Progenitor cell of endocrine pancreas (in vitro differentiated cells): ENCODE measurements at regions not wholly inside any gene's neighbourhood (a gene's known extent, or its start where the extent isn't known, plus 50 kb on each side); places are given as distances from the start of the nearest gene placed in this dataset.
A peak's percentile ranks its signal among the peaks of the same experiment; 100 is the strongest.

Source experiments
- DNase-seq: peaks from one replicate; pipeline ENCODE4 v3.0.0; 2021; ENCODE audit warnings: low spot score; ENCODE audit not compliant: unreplicated experiment
- H3K27ac Mint-ChIP-seq: 2 replicates; pipeline ENCODE4 v1.8.0; 2021; ENCODE audit warnings: mild to moderate bottlenecking, moderate library complexity, mixed read lengths
- H3K27me3 Mint-ChIP-seq: 2 replicates; pipeline ENCODE4 v1.8.0; 2021; ENCODE audit warnings: mixed read lengths
- H3K36me3 Mint-ChIP-seq: 2 replicates; pipeline ENCODE4 v1.8.0; 2022; ENCODE audit warnings: mixed read lengths; ENCODE audit not compliant: insufficient read depth
- H3K4me1 Mint-ChIP-seq: 2 replicates; pipeline ENCODE4 v1.8.0; 2021; ENCODE audit warnings: low read depth, mixed read lengths
- H3K4me3 Mint-ChIP-seq: 2 replicates; pipeline ENCODE4 v1.8.0; 2021; ENCODE audit warnings: low read depth, mild to moderate bottlenecking, moderate library complexity, mixed read lengths
- H3K9me3 Mint-ChIP-seq: 2 replicates; pipeline ENCODE4 v1.8.0; 2021; ENCODE audit warnings: low read depth, mixed read lengths
- TF ChIP-seq, protein P1 (sequence below): fragments of 200-600 bp; sonication (generic); IDR thresholded peaks from one replicate; pipeline ENCODE4 v1.5.0; 2021; ENCODE audit warnings: antibody characterized with exemption, mild to moderate bottlenecking; ENCODE audit not compliant: unreplicated experiment

- Mint-ChIP-seq H3K27me3 (peaks cover 56% of the 10 kb centered on the region), H3K36me3 (no peaks in the 10 kb centered on the region), H3K4me3 (no peak overlapping the region), H3K27ac (no peak overlapping the region), H3K4me1 (peaks cover 6% of the 10 kb centered on the region), H3K9me3 (no peaks in the 10 kb centered on the region)
- no peak for DNase-seq
- TF ChIP-seq, protein P1, sequence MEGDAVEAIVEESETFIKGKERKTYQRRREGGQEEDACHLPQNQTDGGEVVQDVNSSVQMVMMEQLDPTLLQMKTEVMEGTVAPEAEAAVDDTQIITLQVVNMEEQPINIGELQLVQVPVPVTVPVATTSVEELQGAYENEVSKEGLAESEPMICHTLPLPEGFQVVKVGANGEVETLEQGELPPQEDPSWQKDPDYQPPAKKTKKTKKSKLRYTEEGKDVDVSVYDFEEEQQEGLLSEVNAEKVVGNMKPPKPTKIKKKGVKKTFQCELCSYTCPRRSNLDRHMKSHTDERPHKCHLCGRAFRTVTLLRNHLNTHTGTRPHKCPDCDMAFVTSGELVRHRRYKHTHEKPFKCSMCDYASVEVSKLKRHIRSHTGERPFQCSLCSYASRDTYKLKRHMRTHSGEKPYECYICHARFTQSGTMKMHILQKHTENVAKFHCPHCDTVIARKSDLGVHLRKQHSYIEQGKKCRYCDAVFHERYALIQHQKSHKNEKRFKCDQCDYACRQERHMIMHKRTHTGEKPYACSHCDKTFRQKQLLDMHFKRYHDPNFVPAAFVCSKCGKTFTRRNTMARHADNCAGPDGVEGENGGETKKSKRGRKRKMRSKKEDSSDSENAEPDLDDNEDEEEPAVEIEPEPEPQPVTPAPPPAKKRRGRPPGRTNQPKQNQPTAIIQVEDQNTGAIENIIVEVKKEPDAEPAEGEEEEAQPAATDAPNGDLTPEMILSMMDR: no peak
Measured at GRCh38 chr17:71157297-71157696, 963.5 kb upstream of the SOX9 start.

DNA sequence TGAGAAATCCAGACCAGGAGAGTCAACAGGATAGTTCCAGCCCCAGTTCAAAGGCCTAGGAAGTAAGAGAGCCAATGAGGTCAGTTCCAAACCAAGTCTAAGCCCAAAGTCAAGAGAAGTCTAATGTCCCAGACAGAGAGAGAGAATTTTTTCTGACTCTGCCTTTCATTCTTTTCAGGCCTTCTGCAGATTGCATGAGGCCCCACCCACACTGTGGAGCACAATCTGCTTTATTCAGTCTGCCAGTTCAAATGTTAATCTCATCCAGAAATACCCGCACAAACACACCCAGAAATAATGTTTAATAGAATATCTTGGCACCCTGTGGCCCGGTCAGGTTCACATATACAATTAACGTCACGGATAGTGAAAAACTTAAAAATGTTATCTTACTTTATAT, 962.4 kb upstream of the SOX9 start:
- TF ChIP-seq, protein P1: no peak
- Mint-ChIP-seq H3K27ac (no peak overlapping the region), H3K4me3 (no peak overlapping the region), H3K36me3 (no peaks in the 10 kb centered on the region), H3K4me1 (peaks cover 11% of the 10 kb centered on the region), H3K27me3 (peaks cover 54% of the 10 kb centered on the region), H3K9me3 (no peaks in the 10 kb centered on the region)
- DNase-seq: no peak

DNA sequence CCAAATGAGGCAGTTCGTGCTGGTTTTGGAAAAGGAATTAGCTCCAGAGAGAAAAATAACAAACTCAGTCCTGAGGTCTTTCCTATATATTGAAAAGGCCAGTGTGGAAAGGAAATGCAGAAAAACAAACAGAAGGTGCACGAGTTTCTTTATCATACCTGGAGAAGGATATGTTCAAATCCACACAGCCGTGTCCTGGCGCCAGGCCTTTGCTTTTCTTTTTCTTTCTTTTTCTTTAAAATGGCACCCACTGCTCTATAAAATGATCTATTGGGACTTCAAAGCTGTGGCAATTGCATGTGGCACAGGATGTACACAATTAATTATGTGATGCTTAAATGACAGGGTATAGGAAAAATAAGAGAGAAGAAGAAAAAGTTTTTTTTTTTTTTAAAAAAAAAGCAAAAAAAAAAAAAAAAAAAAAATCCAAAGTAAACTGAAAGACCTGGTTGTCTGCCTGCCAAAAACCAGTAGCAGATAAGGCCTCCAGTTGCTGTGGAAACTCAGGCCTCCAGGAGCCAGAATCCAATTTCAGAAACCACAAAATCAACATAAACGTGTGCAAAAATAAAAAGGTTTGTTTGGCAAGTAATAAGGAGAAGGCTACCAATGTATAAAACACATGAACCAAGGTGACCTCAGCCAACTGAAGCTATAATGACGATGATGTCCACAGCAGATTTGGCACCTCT, 957.6 kb upstream of the SOX9 start:
- TF ChIP-seq, protein P1: no peak
- Mint-ChIP-seq H3K27ac (no peak overlapping the region), H3K4me3 (peak overlapping the region; percentile 27)

DNA sequence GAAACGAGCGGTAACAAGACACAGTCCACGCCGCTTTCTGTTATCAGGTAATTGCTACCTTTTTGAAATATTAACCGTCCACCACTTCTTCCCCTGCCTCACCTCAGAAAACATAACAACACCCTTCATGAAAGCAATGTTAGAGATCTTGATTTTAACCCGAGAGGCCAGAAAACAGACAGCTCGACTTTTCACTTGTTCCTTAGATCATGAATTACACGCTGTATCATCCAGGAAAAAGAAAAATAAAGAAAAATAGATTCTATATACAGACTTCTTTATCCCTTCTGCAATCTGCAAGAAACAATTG, 957.1 kb upstream of the SOX9 start:
- Mint-ChIP-seq H3K27me3 (peaks cover 59% of the 10 kb centered on the region), H3K4me1 (peaks cover 14% of the 10 kb centered on the region), H3K9me3 (no peaks in the 10 kb centered on the region), H3K4me3 (peak overlapping the region; percentile 27), H3K27ac (peak overlapping the region; percentile 10), H3K36me3 (no peaks in the 10 kb centered on the region)
- TF ChIP-seq, protein P1: no peak
- no peak for DNase-seq

More for the DNA sequence above, 957.6 kb upstream of the SOX9 start:
- no peaks in the 10 kb centered on the region for H3K36me3 Mint-ChIP-seq
- H3K4me1 Mint-ChIP-seq: peaks cover 14% of the 10 kb centered on the region
- no peaks in the 10 kb centered on the region for H3K9me3 Mint-ChIP-seq
- DNase-seq: no peak
- peaks cover 59% of the 10 kb centered on the region for H3K27me3 Mint-ChIP-seq

DNA sequence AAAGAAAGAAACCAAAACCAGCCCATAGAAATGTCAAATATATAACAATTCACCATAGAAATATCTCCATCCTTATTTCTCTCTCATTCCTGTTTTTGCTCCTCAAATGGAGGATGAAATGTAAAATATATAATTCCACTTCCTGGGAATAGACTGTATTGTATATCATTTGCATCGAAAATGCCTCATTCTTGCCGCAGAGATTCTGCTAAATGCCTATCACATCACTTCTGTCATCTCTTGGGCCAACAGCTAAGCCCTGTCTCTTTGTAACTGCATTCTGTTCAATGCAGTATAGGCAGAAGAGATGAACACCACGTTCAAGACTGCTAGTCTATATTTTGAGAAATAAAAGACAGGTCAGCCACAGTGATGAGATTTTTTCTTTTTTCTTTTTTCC, 956.3 kb upstream of the SOX9 start:
- Mint-ChIP-seq H3K27me3 (peaks cover 51% of the 10 kb centered on the region), H3K27ac (no peak overlapping the region), H3K9me3 (no peaks in the 10 kb centered on the region), H3K4me1 (peaks cover 14% of the 10 kb centered on the region), H3K4me3 (no peak overlapping the region), H3K36me3 (no peaks in the 10 kb centered on the region)
- no peak for DNase-seq
- TF ChIP-seq, protein P1: no peak
